Cardiac muscle cell (in vitro differentiated cells and primary cell): ENCODE measurements at regions not wholly inside any gene's neighbourhood (a gene's known extent, or its start where the extent isn't known, plus 50 kb on each side); places are given as distances from the start of the nearest gene placed in this dataset.

ENCODE experiments used
- DNase-seq, 2 donors: peaks; one replicate each; pipeline versions ENCODE4 v3.0.0 to v3.0.0-alpha.2; 2010 to 2017; ENCODE audit warnings: low read depth in 1 of 2, low spot score in 1 of 2
- H3K27ac ChIP-seq: fragments of 200-600 bp; sonication (generic); 2 replicates; pipeline ENCODE4 v1.5.1; 2016
- H3K27me3 ChIP-seq: fragments of 200-600 bp; sonication (generic); 2 replicates; pipeline ENCODE4 v1.6.0; 2016; ENCODE audit warnings: control low read depth
- H3K36me3 ChIP-seq: fragments of 200-600 bp; sonication (generic); 2 replicates; pipeline ENCODE4 v1.5.1; 2016; ENCODE audit warnings: control low read depth
- H3K4me1 ChIP-seq: fragments of 200-600 bp; sonication (generic); 2 replicates; pipeline ENCODE4 v1.8.1; 2017; ENCODE audit warnings: low read depth, mild to moderate bottlenecking, mixed run types
- H3K4me3 ChIP-seq: fragments of 200-600 bp; sonication (generic); 2 replicates; pipeline ENCODE4 v1.5.1; 2016; ENCODE audit warnings: mild to moderate bottlenecking
- H3K9me3 ChIP-seq: fragments of 200-600 bp; sonication (generic); 2 replicates; pipeline ENCODE4 v1.5.1; 2017; ENCODE audit warnings: low read depth, mild to moderate bottlenecking, control low read depth
- CTCF ChIP-seq: IDR thresholded peaks from 2 replicates; pipeline ENCODE4 v1.5.1; 2012; ENCODE audit warnings: low read depth, mild to moderate bottlenecking, low read length

- TF ChIP-seq CTCF: no peak
- Histone ChIP-seq H3K4me1 (peaks cover 11% of the 10 kb centered on the region), H3K27ac (peak overlapping the region; percentile 89), H3K4me3 (no peak overlapping the region), H3K9me3 (no peaks in the 10 kb centered on the region), H3K27me3 (no peaks in the 10 kb centered on the region), H3K36me3 (no peaks in the 10 kb centered on the region)
- peak; percentile 32 to 55 for DNase-seq
Observed at GRCh38 chr21:18155508-18156193, 89.0 kb upstream of the CHODL start.

GRCh38 chr21:18153063-18153462 lies 91.6 kb upstream of the CHODL start:
- no peak overlapping the region for H3K4me3 ChIP-seq
- H3K9me3 ChIP-seq: no peaks in the 10 kb centered on the region
- H3K4me1 ChIP-seq: peaks cover 14% of the 10 kb centered on the region
- no peaks in the 10 kb centered on the region for H3K27me3 ChIP-seq
- no peak for TF ChIP-seq CTCF
- no peak overlapping the region for H3K27ac ChIP-seq
- H3K36me3 ChIP-seq: no peaks in the 10 kb centered on the region
- peak in 1 of 2 donors; percentile 21 for DNase-seq

- Histone ChIP-seq H3K4me3 (no peak overlapping the region), H3K27me3 (no peaks in the 10 kb centered on the region), H3K27ac (no peak overlapping the region), H3K4me1 (peaks cover 21% of the 10 kb centered on the region), H3K9me3 (no peaks in the 10 kb centered on the region), H3K36me3 (no peaks in the 10 kb centered on the region)
- TF ChIP-seq CTCF: no peak
- no peak for DNase-seq
Observed at GRCh38 chr21:18152371-18152770, 92.3 kb upstream of the CHODL start.

- Histone ChIP-seq H3K4me3 (no peak overlapping the region), H3K27ac (no peak overlapping the region), H3K36me3 (no peaks in the 10 kb centered on the region), H3K27me3 (no peaks in the 10 kb centered on the region), H3K4me1 (peaks cover 21% of the 10 kb centered on the region), H3K9me3 (no peaks in the 10 kb centered on the region)
- no peak for DNase-seq
- TF ChIP-seq CTCF: no peak
Observed at GRCh38 chr21:18151046-18151445, 93.6 kb upstream of the CHODL start.

- Histone ChIP-seq H3K9me3 (no peaks in the 10 kb centered on the region), H3K36me3 (no peaks in the 10 kb centered on the region), H3K4me3 (no peak overlapping the region), H3K4me1 (peaks cover 12% of the 10 kb centered on the region), H3K27ac (no peak overlapping the region), H3K27me3 (no peaks in the 10 kb centered on the region)
- no peak for DNase-seq
- TF ChIP-seq CTCF: no peak
Observed at GRCh38 chr21:18148401-18148800, 96.2 kb upstream of the CHODL start.
